ENCODE measurements at regions not wholly inside any gene's neighbourhood (a gene's known extent, or its start where the extent isn't known, plus 50 kb on each side); places are given as distances from the start of the nearest gene placed in this dataset.

DNA sequence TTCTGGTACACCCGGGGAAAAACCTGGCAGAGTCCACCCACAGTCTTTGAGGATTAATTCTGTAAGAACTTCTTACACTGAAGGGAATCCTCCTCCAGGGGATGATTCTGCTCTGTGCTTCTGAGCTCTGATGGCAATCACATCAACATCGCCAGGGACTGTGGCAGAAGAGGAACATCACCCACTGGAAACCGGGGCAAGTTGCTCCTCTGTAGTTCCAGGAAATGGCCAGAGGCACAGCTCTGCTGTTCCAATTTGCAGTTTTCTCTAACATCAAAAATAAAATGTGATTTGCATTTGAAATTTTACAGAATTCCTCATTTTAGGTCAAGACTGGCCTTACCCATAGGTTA, 207.6 kb downstream of the DAD1 start:
- POLR2A ChIA-PET = no interaction called here
- BruUV-seq (replicated peaks) = no TSS peak

DNA sequence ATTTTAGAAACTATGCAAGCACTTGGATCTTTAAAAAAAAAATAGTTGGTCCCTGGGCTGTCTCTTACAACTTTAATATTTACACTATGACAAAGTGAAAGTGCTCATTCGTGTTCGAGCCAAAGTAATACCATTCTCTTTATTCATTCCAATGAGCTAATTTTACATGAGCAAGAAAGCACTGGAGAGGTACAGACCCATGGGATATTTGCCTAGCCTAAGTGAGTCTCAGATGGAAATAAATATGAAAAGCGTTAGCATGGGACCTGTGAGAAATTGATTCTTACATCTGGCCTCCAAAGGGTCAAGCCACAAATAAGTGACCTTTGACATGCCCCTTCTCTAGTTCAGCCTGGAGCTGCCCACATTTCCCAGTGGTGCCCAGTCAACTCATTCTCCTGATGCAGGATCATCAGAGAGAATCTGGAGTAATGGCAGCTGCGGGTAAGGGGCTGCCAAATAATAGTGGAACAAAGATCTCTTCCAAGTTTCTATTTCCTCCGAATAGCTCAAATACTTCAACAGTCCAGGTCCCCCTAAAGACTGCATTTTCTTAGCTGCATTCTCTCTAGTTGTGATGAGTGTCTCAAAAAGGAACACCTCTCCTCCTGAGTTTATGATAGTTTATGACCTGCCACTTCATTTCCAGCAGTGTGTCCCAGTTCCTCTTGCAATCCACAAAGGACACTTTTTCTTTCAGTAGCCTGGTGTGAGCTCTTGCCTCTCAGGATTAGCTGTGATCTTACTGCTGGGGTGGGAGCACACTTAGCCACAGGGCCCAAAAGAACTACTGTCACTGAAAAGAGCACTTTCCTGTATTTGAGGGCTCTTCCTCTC, 208.2 kb downstream of the DAD1 start:
- H4K20me1 ChIP-seq (ENCODE audit: insufficient read depth) = no peaks in the 10 kb centered on the region
- ChIA-PET POLR2A (no interaction called here), CTCF (no interaction called here), RAD21 (ENCODE audit: low non-redundant PET in 1 of 2, low total read pairs in 2 of 2, uncharacterized antibody in 2 of 2, unreplicated experiment in 2 of 2) (no interaction called here)
- H3K4me3 ChIP-seq (replicated peaks in 1 of 2; ENCODE audit: low read depth in 1 of 2, low read length in 2 of 2) = no peak overlapping the region
- BruUV-seq (replicated peaks) = no TSS peak
- no peak overlapping the region for H2AFZ ChIP-seq (ENCODE audit: low read depth, low read length, poor library complexity, severe bottlenecking)
- no peaks in the 10 kb centered on the region for H3K4me1 ChIP-seq (ENCODE audit: control insufficient read depth in 1 of 2, insufficient read depth in 2 of 2, low read length in 2 of 2)
- H3K9ac ChIP-seq (ENCODE audit: low read length) = no peak overlapping the region
- peaks cover 87% of the 10 kb centered on the region for H3K27me3 ChIP-seq (ENCODE audit: insufficient read depth, low read length)
- no peaks in the 10 kb centered on the region for H3K9me2 ChIP-seq (ENCODE audit: insufficient read depth)
- no peaks in the 10 kb centered on the region for H3K9me3 ChIP-seq (ENCODE audit: control insufficient read depth in 1 of 2, insufficient read depth in 1 of 2, low read depth in 1 of 2, low read length in 2 of 2)
- no peak for ATAC-seq
- H3K36me3 ChIP-seq (ENCODE audit: control insufficient read depth in 1 of 2, insufficient read depth in 2 of 2, low read length in 2 of 2) = no peaks in the 10 kb centered on the region
- H3K79me2 ChIP-seq (ENCODE audit: insufficient read depth, low read length) = no peaks in the 10 kb centered on the region
- DNase-seq (ENCODE audit: low read depth, low spot score) = no peak
- intact Hi-C loops (cut with micrococcal nuclease) = loop anchor here (10.0 kb wide), 1 partner anchor 604 kb away; the partner anchor contains the start of gene AJUBA
- H3K27ac ChIP-seq (ENCODE audit: low read depth, low read length) = no peak overlapping the region
- H3K4me2 ChIP-seq (ENCODE audit: low read length) = no peak overlapping the region
- TF ChIP-seq ZFX (IDR thresholded peaks at IDR 0.05) (no peak), YY1 (IDR thresholded peaks at IDR 0.05; ENCODE audit: extremely low read depth, insufficient replicate concordance, low read depth, low read length) (no peak), JUND (IDR thresholded peaks at IDR 0.05) (no peak), EGR1 (IDR thresholded peaks at IDR 0.05; ENCODE audit: low read depth) (no peak), EZH2phosphoT487 (IDR thresholded peaks at IDR 0.05; ENCODE audit: borderline replicate concordance) (no peak), SP1 (IDR thresholded peaks at IDR 0.05; ENCODE audit: low read depth) (no peak), EZH2 (IDR thresholded peaks at IDR 0.05) (no peak), TCF7L2 (IDR thresholded peaks at IDR 0.05; ENCODE audit: borderline replicate concordance, extremely low read depth, insufficient read depth, insufficient read length) (no peak)
- TF ChIP-seq, protein P1, sequence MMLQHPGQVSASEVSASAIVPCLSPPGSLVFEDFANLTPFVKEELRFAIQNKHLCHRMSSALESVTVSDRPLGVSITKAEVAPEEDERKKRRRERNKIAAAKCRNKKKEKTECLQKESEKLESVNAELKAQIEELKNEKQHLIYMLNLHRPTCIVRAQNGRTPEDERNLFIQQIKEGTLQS (IDR thresholded peaks at IDR 0.05) = no peak
- TF ChIP-seq, protein P2, sequence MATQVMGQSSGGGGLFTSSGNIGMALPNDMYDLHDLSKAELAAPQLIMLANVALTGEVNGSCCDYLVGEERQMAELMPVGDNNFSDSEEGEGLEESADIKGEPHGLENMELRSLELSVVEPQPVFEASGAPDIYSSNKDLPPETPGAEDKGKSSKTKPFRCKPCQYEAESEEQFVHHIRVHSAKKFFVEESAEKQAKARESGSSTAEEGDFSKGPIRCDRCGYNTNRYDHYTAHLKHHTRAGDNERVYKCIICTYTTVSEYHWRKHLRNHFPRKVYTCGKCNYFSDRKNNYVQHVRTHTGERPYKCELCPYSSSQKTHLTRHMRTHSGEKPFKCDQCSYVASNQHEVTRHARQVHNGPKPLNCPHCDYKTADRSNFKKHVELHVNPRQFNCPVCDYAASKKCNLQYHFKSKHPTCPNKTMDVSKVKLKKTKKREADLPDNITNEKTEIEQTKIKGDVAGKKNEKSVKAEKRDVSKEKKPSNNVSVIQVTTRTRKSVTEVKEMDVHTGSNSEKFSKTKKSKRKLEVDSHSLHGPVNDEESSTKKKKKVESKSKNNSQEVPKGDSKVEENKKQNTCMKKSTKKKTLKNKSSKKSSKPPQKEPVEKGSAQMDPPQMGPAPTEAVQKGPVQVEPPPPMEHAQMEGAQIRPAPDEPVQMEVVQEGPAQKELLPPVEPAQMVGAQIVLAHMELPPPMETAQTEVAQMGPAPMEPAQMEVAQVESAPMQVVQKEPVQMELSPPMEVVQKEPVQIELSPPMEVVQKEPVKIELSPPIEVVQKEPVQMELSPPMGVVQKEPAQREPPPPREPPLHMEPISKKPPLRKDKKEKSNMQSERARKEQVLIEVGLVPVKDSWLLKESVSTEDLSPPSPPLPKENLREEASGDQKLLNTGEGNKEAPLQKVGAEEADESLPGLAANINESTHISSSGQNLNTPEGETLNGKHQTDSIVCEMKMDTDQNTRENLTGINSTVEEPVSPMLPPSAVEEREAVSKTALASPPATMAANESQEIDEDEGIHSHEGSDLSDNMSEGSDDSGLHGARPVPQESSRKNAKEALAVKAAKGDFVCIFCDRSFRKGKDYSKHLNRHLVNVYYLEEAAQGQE (IDR thresholded peaks at IDR 0.05; ENCODE audit: low read depth) = no peak
- TF ChIP-seq, protein P3, sequence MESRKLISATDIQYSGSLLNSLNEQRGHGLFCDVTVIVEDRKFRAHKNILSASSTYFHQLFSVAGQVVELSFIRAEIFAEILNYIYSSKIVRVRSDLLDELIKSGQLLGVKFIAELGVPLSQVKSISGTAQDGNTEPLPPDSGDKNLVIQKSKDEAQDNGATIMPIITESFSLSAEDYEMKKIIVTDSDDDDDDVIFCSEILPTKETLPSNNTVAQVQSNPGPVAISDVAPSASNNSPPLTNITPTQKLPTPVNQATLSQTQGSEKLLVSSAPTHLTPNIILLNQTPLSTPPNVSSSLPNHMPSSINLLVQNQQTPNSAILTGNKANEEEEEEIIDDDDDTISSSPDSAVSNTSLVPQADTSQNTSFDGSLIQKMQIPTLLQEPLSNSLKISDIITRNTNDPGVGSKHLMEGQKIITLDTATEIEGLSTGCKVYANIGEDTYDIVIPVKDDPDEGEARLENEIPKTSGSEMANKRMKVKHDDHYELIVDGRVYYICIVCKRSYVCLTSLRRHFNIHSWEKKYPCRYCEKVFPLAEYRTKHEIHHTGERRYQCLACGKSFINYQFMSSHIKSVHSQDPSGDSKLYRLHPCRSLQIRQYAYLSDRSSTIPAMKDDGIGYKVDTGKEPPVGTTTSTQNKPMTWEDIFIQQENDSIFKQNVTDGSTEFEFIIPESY (IDR thresholded peaks at IDR 0.05; ENCODE audit: extremely low read depth, insufficient replicate concordance, low read length) = no peak
- TF ChIP-seq, protein P4, sequence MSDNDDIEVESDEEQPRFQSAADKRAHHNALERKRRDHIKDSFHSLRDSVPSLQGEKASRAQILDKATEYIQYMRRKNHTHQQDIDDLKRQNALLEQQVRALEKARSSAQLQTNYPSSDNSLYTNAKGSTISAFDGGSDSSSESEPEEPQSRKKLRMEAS (IDR thresholded peaks at IDR 0.05) = no peak

More for the DNA sequence above, 207.6 kb downstream of the DAD1 start:
- TF ChIP-seq SIN3A (IDR thresholded peaks at IDR 0.05; ENCODE audit: low read depth) (no peak), SP1 (IDR thresholded peaks at IDR 0.05; ENCODE audit: low read depth) (no peak), ZFX (IDR thresholded peaks at IDR 0.05) (no peak), SRF (IDR thresholded peaks at IDR 0.05; ENCODE audit: low read depth) (no peak), JUND (IDR thresholded peaks at IDR 0.05) (no peak)
- no peaks in the 10 kb centered on the region for H3K9me2 ChIP-seq (ENCODE audit: insufficient read depth)
- H3K4me2 ChIP-seq (ENCODE audit: low read length) = no peak overlapping the region
- H3K9ac ChIP-seq (ENCODE audit: low read length) = no peak overlapping the region
- H3K4me3 ChIP-seq (replicated peaks in 1 of 2; ENCODE audit: low read depth in 1 of 2, low read length in 2 of 2) = no peak overlapping the region
- CTCF ChIA-PET = no interaction called here
- RAD21 ChIA-PET (ENCODE audit: low non-redundant PET in 1 of 2, low total read pairs in 2 of 2, uncharacterized antibody in 2 of 2, unreplicated experiment in 2 of 2) = no interaction called here
- H3K27me3 ChIP-seq (ENCODE audit: insufficient read depth, low read length) = peaks cover 92% of the 10 kb centered on the region
- no peak overlapping the region for H3K27ac ChIP-seq (ENCODE audit: low read depth, low read length)
- no peak overlapping the region for H2AFZ ChIP-seq (ENCODE audit: low read depth, low read length, poor library complexity, severe bottlenecking)
- H3K36me3 ChIP-seq (ENCODE audit: control insufficient read depth in 1 of 2, insufficient read depth in 2 of 2, low read length in 2 of 2) = no peaks in the 10 kb centered on the region
- intact Hi-C loops (cut with micrococcal nuclease) = loop anchor here (10.0 kb wide), 1 partner anchor 603 kb away; the partner anchor contains the start of gene AJUBA
- no peaks in the 10 kb centered on the region for H3K79me2 ChIP-seq (ENCODE audit: insufficient read depth, low read length)
- H4K20me1 ChIP-seq (ENCODE audit: insufficient read depth) = no peaks in the 10 kb centered on the region
- DNase-seq (ENCODE audit: low read depth, low spot score) = no peak
- no peaks in the 10 kb centered on the region for H3K9me3 ChIP-seq (ENCODE audit: control insufficient read depth in 1 of 2, insufficient read depth in 1 of 2, low read depth in 1 of 2, low read length in 2 of 2)
- ATAC-seq = no peak
- H3K4me1 ChIP-seq (ENCODE audit: control insufficient read depth in 1 of 2, insufficient read depth in 2 of 2, low read length in 2 of 2) = no peaks in the 10 kb centered on the region
